Panc1 (cell line): ENCODE measurements at regions not wholly inside any gene's neighbourhood (a gene's known extent, or its start where the extent isn't known, plus 50 kb on each side); places are given as distances from the start of the nearest gene placed in this dataset.

Experiments used
- POLR2AphosphoS5 ChIP-seq: IDR thresholded peaks from 2 replicates; pipeline ENCODE4 v1.6.1; 2012; ENCODE audit warnings: mild to moderate bottlenecking, low read depth, low read length, moderate library complexity
- SIN3A ChIP-seq: IDR thresholded peaks from 2 replicates; pipeline ENCODE4 v1.6.1; 2012; ENCODE audit warnings: low read depth, mild to moderate bottlenecking, low read length, moderate library complexity, borderline replicate concordance; ENCODE audit not compliant: insufficient read depth
- TCF7L2 ChIP-seq: IDR thresholded peaks from 2 replicates; pipeline ENCODE4 v1.6.1; 2011; ENCODE audit warnings: mild to moderate bottlenecking, low read depth, low read length, inconsistent platforms
- TF ChIP-seq, protein P1 (sequence below): fragments of 450-650 bp; IDR thresholded peaks from 2 replicates; pipeline ENCODE4 v1.5.1; 2017; ENCODE audit warnings: mild to moderate bottlenecking
- TF ChIP-seq, protein P2 (sequence below), 2 experiments: IDR thresholded peaks; 2 replicates each; pipeline ENCODE4 v1.6.1; 2011 to 2012; ENCODE audit warnings: low read depth in 2 of 2, control low read depth in 1 of 2, low read length in 1 of 2, mild to moderate bottlenecking in 1 of 2, moderate library complexity in 1 of 2; ENCODE audit not compliant: insufficient read depth in 1 of 2

DNA sequence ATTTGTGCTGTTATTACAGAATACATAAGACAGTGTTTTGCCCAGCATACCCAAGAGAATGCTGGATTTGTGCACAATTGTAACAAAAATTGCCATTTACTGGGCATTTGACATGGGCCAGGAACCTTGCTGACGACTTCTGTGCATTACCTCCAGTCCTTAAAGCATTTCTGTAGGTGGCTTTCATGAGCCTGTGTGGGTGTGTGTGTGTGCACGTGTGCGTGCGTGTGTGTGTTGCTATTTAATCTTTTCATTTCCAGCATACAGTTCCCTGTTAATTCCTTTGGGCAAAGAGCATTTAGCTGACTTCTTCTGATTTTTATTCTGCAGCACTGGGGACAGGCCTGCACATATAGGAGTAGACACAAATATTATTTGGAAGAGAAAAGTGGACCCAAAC is 134.4 kb downstream of the CYLD start:
- TF ChIP-seq, protein P1, sequence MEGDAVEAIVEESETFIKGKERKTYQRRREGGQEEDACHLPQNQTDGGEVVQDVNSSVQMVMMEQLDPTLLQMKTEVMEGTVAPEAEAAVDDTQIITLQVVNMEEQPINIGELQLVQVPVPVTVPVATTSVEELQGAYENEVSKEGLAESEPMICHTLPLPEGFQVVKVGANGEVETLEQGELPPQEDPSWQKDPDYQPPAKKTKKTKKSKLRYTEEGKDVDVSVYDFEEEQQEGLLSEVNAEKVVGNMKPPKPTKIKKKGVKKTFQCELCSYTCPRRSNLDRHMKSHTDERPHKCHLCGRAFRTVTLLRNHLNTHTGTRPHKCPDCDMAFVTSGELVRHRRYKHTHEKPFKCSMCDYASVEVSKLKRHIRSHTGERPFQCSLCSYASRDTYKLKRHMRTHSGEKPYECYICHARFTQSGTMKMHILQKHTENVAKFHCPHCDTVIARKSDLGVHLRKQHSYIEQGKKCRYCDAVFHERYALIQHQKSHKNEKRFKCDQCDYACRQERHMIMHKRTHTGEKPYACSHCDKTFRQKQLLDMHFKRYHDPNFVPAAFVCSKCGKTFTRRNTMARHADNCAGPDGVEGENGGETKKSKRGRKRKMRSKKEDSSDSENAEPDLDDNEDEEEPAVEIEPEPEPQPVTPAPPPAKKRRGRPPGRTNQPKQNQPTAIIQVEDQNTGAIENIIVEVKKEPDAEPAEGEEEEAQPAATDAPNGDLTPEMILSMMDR: no peak
- no peak for TF ChIP-seq TCF7L2
- TF ChIP-seq SIN3A: no peak
- no peak for TF ChIP-seq POLR2AphosphoS5
- TF ChIP-seq, protein P2, sequence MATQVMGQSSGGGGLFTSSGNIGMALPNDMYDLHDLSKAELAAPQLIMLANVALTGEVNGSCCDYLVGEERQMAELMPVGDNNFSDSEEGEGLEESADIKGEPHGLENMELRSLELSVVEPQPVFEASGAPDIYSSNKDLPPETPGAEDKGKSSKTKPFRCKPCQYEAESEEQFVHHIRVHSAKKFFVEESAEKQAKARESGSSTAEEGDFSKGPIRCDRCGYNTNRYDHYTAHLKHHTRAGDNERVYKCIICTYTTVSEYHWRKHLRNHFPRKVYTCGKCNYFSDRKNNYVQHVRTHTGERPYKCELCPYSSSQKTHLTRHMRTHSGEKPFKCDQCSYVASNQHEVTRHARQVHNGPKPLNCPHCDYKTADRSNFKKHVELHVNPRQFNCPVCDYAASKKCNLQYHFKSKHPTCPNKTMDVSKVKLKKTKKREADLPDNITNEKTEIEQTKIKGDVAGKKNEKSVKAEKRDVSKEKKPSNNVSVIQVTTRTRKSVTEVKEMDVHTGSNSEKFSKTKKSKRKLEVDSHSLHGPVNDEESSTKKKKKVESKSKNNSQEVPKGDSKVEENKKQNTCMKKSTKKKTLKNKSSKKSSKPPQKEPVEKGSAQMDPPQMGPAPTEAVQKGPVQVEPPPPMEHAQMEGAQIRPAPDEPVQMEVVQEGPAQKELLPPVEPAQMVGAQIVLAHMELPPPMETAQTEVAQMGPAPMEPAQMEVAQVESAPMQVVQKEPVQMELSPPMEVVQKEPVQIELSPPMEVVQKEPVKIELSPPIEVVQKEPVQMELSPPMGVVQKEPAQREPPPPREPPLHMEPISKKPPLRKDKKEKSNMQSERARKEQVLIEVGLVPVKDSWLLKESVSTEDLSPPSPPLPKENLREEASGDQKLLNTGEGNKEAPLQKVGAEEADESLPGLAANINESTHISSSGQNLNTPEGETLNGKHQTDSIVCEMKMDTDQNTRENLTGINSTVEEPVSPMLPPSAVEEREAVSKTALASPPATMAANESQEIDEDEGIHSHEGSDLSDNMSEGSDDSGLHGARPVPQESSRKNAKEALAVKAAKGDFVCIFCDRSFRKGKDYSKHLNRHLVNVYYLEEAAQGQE (IDR thresholded peaks at IDR 0.05; ENCODE audit: insufficient read depth in 1 of 2, low read depth in 2 of 2, low read length in 1 of 2): no peak
